ENCODE measurements at regions not wholly inside any gene's neighbourhood (a gene's known extent, or its start where the extent isn't known, plus 50 kb on each side); places are given as distances from the start of the nearest gene placed in this dataset.

DNA sequence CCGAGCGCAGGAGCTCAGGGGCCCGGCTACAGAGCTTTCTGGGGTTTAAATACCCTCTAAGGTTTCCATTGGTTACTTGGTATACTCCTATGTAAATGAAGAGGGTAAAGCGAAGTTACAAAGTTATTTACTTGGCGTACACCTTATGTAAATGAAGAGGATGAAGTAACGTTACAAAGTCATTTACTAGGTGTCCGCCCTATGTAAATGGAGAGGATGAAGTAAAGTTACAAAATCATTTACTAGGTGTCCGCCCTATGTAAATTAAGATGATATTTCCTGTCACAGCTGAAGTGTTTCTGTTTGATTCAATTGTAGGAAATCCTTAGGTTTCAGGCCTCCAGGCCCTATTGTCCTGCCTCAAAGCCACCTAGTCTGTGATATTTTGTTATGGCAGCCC lies 358.2 kb downstream of the MTRR start:
- TF ChIP-seq, protein P1, sequence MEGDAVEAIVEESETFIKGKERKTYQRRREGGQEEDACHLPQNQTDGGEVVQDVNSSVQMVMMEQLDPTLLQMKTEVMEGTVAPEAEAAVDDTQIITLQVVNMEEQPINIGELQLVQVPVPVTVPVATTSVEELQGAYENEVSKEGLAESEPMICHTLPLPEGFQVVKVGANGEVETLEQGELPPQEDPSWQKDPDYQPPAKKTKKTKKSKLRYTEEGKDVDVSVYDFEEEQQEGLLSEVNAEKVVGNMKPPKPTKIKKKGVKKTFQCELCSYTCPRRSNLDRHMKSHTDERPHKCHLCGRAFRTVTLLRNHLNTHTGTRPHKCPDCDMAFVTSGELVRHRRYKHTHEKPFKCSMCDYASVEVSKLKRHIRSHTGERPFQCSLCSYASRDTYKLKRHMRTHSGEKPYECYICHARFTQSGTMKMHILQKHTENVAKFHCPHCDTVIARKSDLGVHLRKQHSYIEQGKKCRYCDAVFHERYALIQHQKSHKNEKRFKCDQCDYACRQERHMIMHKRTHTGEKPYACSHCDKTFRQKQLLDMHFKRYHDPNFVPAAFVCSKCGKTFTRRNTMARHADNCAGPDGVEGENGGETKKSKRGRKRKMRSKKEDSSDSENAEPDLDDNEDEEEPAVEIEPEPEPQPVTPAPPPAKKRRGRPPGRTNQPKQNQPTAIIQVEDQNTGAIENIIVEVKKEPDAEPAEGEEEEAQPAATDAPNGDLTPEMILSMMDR (IDR thresholded peaks at IDR 0.05; ENCODE audit: insufficient read depth, low read length, poor library complexity, severe bottlenecking), result no peak
- no peak for TF ChIP-seq EZH2phosphoT487 (conservative IDR thresholded peaks at IDR 0.05; ENCODE audit: low read length)
